ENCODE measurements at regions not wholly inside any gene's neighbourhood (a gene's known extent, or its start where the extent isn't known, plus 50 kb on each side); places are given as distances from the start of the nearest gene placed in this dataset.
A peak's percentile ranks its signal among the peaks of the same experiment; 100 is the strongest.

DNA sequence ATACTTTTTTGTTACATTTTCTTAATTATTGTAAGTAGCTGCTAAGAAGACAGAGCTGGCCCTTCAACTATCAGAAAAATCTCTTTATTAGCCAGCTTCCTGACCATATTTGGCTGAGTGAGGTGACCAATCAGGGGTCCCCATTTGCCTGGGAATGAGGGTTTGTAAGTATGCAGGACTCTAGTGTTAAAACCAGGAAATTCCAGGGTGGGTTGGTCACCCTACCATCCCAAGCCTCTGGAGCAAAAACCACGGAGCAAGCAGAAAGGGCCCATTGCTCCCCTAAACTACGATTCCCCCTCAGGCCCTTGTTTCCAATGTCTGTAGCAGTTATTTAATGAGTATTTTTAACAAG is 165.6 kb upstream of the NCKAP5 start:
- no CpG with 5 or more reads among the region's 2 CpGs for WGBS, 2 experiments (ENCODE audit: extremely low coverage in 2 of 2, insufficient read length in 1 of 2)
- no peak overlapping the region for H3K4me2 ChIP-seq (ENCODE audit: low read depth, low read length)
- peak overlapping the region; percentile 72; the same call in 1 of the 2 replicates for H2AK5ac ChIP-seq (ENCODE audit: low read depth, low read length)
- no peaks in the 10 kb centered on the region for H3K9me3 ChIP-seq (ENCODE audit: control insufficient read depth, insufficient read depth, low read length)
- H3K36me3 ChIP-seq (ENCODE audit: control insufficient read depth, insufficient read depth, low read length): no peaks in the 10 kb centered on the region
- in situ Hi-C loops (cut with MboI; ENCODE audit: low sequenced_read_pairs) (no loop called here), dilution Hi-C loops (cut with HindIII; ENCODE audit: low sequenced_read_pairs, unreplicated experiment) (no loop called here), intact Hi-C loops (cut with micrococcal nuclease) (no loop called here)
- H3K4me1 ChIP-seq (ENCODE audit: control insufficient read depth, insufficient read depth, low read length): peaks cover 13% of the 10 kb centered on the region
- peak overlapping the region; percentile 85 for H2BK5ac ChIP-seq (ENCODE audit: low read depth, low read length, poor library complexity, severe bottlenecking)
- H3K79me1 ChIP-seq (ENCODE audit: low read depth in 1 of 2, low read length in 2 of 2): no peaks in the 10 kb centered on the region
- peak overlapping the region; percentile 89 for H2BK120ac ChIP-seq (ENCODE audit: low read depth, low read length)
- H3K9ac ChIP-seq (ENCODE audit: low read depth, low read length): no peak overlapping the region
- H2BK20ac ChIP-seq (ENCODE audit: low read depth, low read length): peak overlapping the region; percentile 93; the same call in 1 of the 2 replicates
- DNase-seq (peak; percentile 85), ATAC-seq (ENCODE audit: low read depth) (peak; percentile 77)
- H3K9me1 ChIP-seq (ENCODE audit: insufficient read depth, low read length): peaks cover 3% of the 10 kb centered on the region; the same call in 1 of the 2 replicates
- peak overlapping the region; percentile 88 for H3K14ac ChIP-seq (replicated peaks; ENCODE audit: low read depth, low read length)
- peak overlapping the region; percentile 88 for H3K18ac ChIP-seq (ENCODE audit: low read depth, low read length)
- no peaks in the 10 kb centered on the region for H4K20me1 ChIP-seq (ENCODE audit: insufficient read depth, low read length)
- no peak overlapping the region for H2AK9ac ChIP-seq (replicated peaks; ENCODE audit: low read depth, low read length, poor library complexity)
- H3K23ac ChIP-seq (ENCODE audit: low read depth, low read length): peak overlapping the region; percentile 62; the same call in 1 of the 2 replicates
- no TSS peak for BruUV-seq (replicated peaks)
- peak overlapping the region; percentile 88 for H3K4ac ChIP-seq (ENCODE audit: low read depth, low read length)
- peak overlapping the region; percentile 71 for H2AFZ ChIP-seq (replicated peaks; ENCODE audit: low read length, poor library complexity)
- no peak for TF ChIP-seq MAFK (IDR thresholded peaks at IDR 0.05; ENCODE audit: low read depth, low read length)
- TF ChIP-seq, protein P1, sequence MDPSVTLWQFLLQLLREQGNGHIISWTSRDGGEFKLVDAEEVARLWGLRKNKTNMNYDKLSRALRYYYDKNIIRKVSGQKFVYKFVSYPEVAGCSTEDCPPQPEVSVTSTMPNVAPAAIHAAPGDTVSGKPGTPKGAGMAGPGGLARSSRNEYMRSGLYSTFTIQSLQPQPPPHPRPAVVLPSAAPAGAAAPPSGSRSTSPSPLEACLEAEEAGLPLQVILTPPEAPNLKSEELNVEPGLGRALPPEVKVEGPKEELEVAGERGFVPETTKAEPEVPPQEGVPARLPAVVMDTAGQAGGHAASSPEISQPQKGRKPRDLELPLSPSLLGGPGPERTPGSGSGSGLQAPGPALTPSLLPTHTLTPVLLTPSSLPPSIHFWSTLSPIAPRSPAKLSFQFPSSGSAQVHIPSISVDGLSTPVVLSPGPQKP (IDR thresholded peaks at IDR 0.05; ENCODE audit: borderline replicate concordance, low read depth, low read length): no peak
- TF ChIP-seq CHD1 (IDR thresholded peaks at IDR 0.05; ENCODE audit: low read depth, low read length): no peak
- TF ChIP-seq SMC3 (IDR thresholded peaks at IDR 0.05; ENCODE audit: low read depth, low read length): no peak
- TF ChIP-seq NFE2L2 (IDR thresholded peaks at IDR 0.05; ENCODE audit: low read depth, low read length): no peak
- TF ChIP-seq CEBPB (IDR thresholded peaks at IDR 0.05; ENCODE audit: low read depth, low read length): no peak
- TF ChIP-seq MAZ (IDR thresholded peaks at IDR 0.05; ENCODE audit: borderline replicate concordance, low read depth, low read length): no peak
- no peak for TF ChIP-seq RAD21 (IDR thresholded peaks at IDR 0.05; ENCODE audit: low read length)
- TF ChIP-seq, protein P2, sequence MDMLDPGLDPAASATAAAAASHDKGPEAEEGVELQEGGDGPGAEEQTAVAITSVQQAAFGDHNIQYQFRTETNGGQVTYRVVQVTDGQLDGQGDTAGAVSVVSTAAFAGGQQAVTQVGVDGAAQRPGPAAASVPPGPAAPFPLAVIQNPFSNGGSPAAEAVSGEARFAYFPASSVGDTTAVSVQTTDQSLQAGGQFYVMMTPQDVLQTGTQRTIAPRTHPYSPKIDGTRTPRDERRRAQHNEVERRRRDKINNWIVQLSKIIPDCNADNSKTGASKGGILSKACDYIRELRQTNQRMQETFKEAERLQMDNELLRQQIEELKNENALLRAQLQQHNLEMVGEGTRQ (IDR thresholded peaks at IDR 0.05; ENCODE audit: low read depth, low read length): no peak
- no peak for TF ChIP-seq MXI1 (IDR thresholded peaks at IDR 0.05; ENCODE audit: borderline replicate concordance, low read depth, low read length)
- no peak for TF ChIP-seq POLR2A (IDR thresholded peaks at IDR 0.05; ENCODE audit: low read depth, low read length)
- TF ChIP-seq RFX5 (IDR thresholded peaks at IDR 0.05; ENCODE audit: low read depth, low read length): no peak
- no peak for TF ChIP-seq BHLHE40 (IDR thresholded peaks at IDR 0.05; ENCODE audit: low read depth, low read length)
- TF ChIP-seq FOS (IDR thresholded peaks at IDR 0.05; ENCODE audit: low read depth, low read length): no peak
- TF ChIP-seq, protein P3, sequence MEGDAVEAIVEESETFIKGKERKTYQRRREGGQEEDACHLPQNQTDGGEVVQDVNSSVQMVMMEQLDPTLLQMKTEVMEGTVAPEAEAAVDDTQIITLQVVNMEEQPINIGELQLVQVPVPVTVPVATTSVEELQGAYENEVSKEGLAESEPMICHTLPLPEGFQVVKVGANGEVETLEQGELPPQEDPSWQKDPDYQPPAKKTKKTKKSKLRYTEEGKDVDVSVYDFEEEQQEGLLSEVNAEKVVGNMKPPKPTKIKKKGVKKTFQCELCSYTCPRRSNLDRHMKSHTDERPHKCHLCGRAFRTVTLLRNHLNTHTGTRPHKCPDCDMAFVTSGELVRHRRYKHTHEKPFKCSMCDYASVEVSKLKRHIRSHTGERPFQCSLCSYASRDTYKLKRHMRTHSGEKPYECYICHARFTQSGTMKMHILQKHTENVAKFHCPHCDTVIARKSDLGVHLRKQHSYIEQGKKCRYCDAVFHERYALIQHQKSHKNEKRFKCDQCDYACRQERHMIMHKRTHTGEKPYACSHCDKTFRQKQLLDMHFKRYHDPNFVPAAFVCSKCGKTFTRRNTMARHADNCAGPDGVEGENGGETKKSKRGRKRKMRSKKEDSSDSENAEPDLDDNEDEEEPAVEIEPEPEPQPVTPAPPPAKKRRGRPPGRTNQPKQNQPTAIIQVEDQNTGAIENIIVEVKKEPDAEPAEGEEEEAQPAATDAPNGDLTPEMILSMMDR (conservative IDR thresholded peaks at IDR 0.05; ENCODE audit: low read depth, low read length): no peak
- no peak for TF ChIP-seq RCOR1 (IDR thresholded peaks at IDR 0.05; ENCODE audit: insufficient replicate concordance, low read length)
- no peaks in the 10 kb centered on the region for H3K27me3 ChIP-seq (ENCODE audit: control insufficient read depth, insufficient read depth, low read length)
- peak overlapping the region; percentile 85; the same call in 2 of the 3 replicates for H2BK15ac ChIP-seq (ENCODE audit: low read depth, low read length)
- H3K27ac ChIP-seq (ENCODE audit: insufficient read depth, low read length): peak overlapping the region; percentile 1; the same call in 1 of the 2 replicates
- no peak overlapping the region for H3K4me3 ChIP-seq (ENCODE audit: insufficient read depth, low read depth, low read length)
- peak overlapping the region; percentile 88 for H4K91ac ChIP-seq (ENCODE audit: insufficient read depth, low read depth, low read length)
- POLR2A ChIA-PET (ENCODE audit: unreplicated experiment): no interaction called here
- CTCF ChIA-PET: no interaction called here
- H4K8ac ChIP-seq (ENCODE audit: low read depth in 2 of 2, low read length in 2 of 2): peak overlapping the region; percentile 73 to 88; a peak in 3 of 4 replicates
- peak overlapping the region; percentile 78; the same call in 1 of the 2 replicates for H4K5ac ChIP-seq (ENCODE audit: low read depth, low read length)
- H3K56ac ChIP-seq (ENCODE audit: extremely low read depth, insufficient read depth, low read length): peak overlapping the region; percentile 55; the same call in 1 of the 2 replicates
